K562 (cell line): ENCODE measurements at regions not wholly inside any gene's neighbourhood (a gene's known extent, or its start where the extent isn't known, plus 50 kb on each side); places are given as distances from the start of the nearest gene placed in this dataset.

Source experiments
- ATAC-seq: fragments of 200-7000 bp; cut with Tn5 transposase; 3 replicates; pipeline ENCODE4 v1.9.1; 2020; ENCODE audit warnings: moderate library complexity
- BruUV-seq: library from RNA; stranded (reverse); fragments of 400-500 nt; replicated peaks from 2 replicates; lab custom pipeline; 2021; lab: Mats Ljungman, UMichigan
- CTCF ChIA-PET: fragments of 300-600 bp; formaldehyde crosslinking; extraction: SDS; loops from one replicate; lab custom pipeline; 2021; ENCODE audit warnings: low intra/inter-chr PET ratio; lab: Yijun Ruan, JAX
- POLR2A ChIA-PET: fragments of 300-600, 350-650 bp; sonication (Branson Sonifier 250); formaldehyde crosslinking; extraction: SDS; loops from one replicate; lab custom pipeline; 2021; ENCODE audit warnings: antibody characterized with exemption, inconsistent platforms; lab: Yijun Ruan, JAX
- DNase-seq, 4 experiments: peaks; one replicate each; pipeline versions ENCODE4 v3.0.0 to v3.0.0-alpha.2; 2011 to 2018; ENCODE audit warnings: low spot score in 3 of 4, mixed read lengths in 3 of 4; ENCODE audit errors: extremely low read depth in 1 of 4
- FAIRE-seq: peaks from 2 replicates; lab custom pipeline; 2011; peaks lifted over from hg19 to GRCh38; lab: Jason Lieb, UNC
- H2AFZ ChIP-seq: 2 replicates; pipeline ENCODE4 v1.6.0; 2011; ENCODE audit warnings: low read depth, low read length, control low read depth, inconsistent platforms
- H3K27ac ChIP-seq: fragments of 200-600 bp; 3 replicates; pipeline ENCODE4 v1.8.0; 2011; ENCODE audit warnings: low read depth, mild to moderate bottlenecking, control low read depth, inconsistent platforms, low read length, moderate library complexity, mixed read lengths; ENCODE audit errors: extremely low read depth
- H3K27me3 ChIP-seq, 2 experiments: fragments of 300-600 bp in 1 of 2; 2 replicates in 1 of 2; 3 replicates in 1 of 2; pipeline versions ENCODE4 v1.6.0 to v1.8.0; 2011; ENCODE audit warnings: inconsistent platforms in 2 of 2, low read length in 2 of 2, mild to moderate bottlenecking in 1 of 2, mixed read lengths in 1 of 2, moderate library complexity in 1 of 2; ENCODE audit not compliant: control insufficient read depth in 2 of 2, insufficient read depth in 2 of 2
- H3K36me3 ChIP-seq: fragments of 300-600 bp; 3 replicates; pipeline ENCODE4 v1.8.0; 2011; ENCODE audit warnings: mild to moderate bottlenecking, low read length, inconsistent platforms; ENCODE audit not compliant: control insufficient read depth, insufficient read depth
- H3K4me1 ChIP-seq, 2 experiments: fragments of 200-600 bp in 1 of 2; replicated peaks in 1 of 2; 2 replicates in 1 of 2; 3 replicates in 1 of 2; pipeline versions ENCODE4 v1.5.1 to v1.8.0; 2011; ENCODE audit warnings: inconsistent platforms in 2 of 2, low read length in 2 of 2, mild to moderate bottlenecking in 1 of 2, mixed read lengths in 1 of 2, moderate library complexity in 1 of 2; ENCODE audit not compliant: control insufficient read depth in 2 of 2, insufficient read depth in 2 of 2
- H3K4me2 ChIP-seq: 2 replicates; pipeline ENCODE4 v1.6.1; 2011; ENCODE audit warnings: low read length, control low read depth, inconsistent platforms, mixed read lengths; ENCODE audit not compliant: insufficient read depth
- H3K4me3 ChIP-seq: fragments of 200-600 bp; sonication (generic), shearing (Covaris generic); 2 replicates; pipeline ENCODE4 v1.5.1; 2016; ENCODE audit warnings: control low read depth, inconsistent platforms
- H3K79me2 ChIP-seq: fragments of 200-600 bp; 3 replicates; pipeline ENCODE4 v1.8.0; 2011; ENCODE audit warnings: low read length, inconsistent platforms; ENCODE audit not compliant: control insufficient read depth, insufficient read depth
- H3K9ac ChIP-seq, 2 experiments: 2 replicates each; pipeline versions ENCODE4 v1.6.0 to v1.6.1; 2011; ENCODE audit warnings: low read depth in 2 of 2, low read length in 2 of 2, control low read depth in 1 of 2, inconsistent platforms in 1 of 2, mild to moderate bottlenecking in 1 of 2, mixed read lengths in 1 of 2; ENCODE audit not compliant: insufficient read depth in 1 of 2
- H3K9me1 ChIP-seq: one replicate; pipeline ENCODE4 v1.6.0; 2011; ENCODE audit warnings: inconsistent platforms, mild to moderate bottlenecking, low read length, moderate library complexity; ENCODE audit not compliant: control insufficient read depth, insufficient read depth
- H3K9me3 ChIP-seq: replicated peaks from 2 replicates; pipeline ENCODE4 v1.5.1; 2011; ENCODE audit warnings: low read depth, low read length, inconsistent platforms; ENCODE audit not compliant: control insufficient read depth, insufficient read depth
- H4K20me1 ChIP-seq: replicated peaks from 2 replicates; pipeline ENCODE4 v1.6.1; 2011; ENCODE audit warnings: low read length, inconsistent platforms, mixed read lengths; ENCODE audit not compliant: control insufficient read depth, insufficient read depth
- DACH1 ChIP-seq: fragments of 450-650 bp; IDR thresholded peaks from 2 replicates; pipeline ENCODE4 v1.6.1; 2018; ENCODE audit not compliant: partially characterized antibody
- DDX20 ChIP-seq: fragments of 450-650 bp; IDR thresholded peaks from 2 replicates; pipeline ENCODE4 v1.6.1; 2016; ENCODE audit warnings: missing genetic modification characterization, low read depth, mild to moderate bottlenecking, missing compliant biosample characterization, moderate library complexity
- EP300 ChIP-seq: IDR thresholded peaks from 2 replicates; pipeline ENCODE4 v1.6.1; 2012; ENCODE audit warnings: low read length, improper control_type of control experiment
- HES1 ChIP-seq: fragments of 450-650 bp; IDR thresholded peaks from 2 replicates; pipeline ENCODE4 v1.6.1; 2016; ENCODE audit warnings: low read depth, mild to moderate bottlenecking, moderate library complexity
- HIVEP1 ChIP-seq: fragments of 250-450 bp; sonication (Bioruptor Pico); IDR thresholded peaks from 2 replicates; pipeline ENCODE4 v1.4.0; 2020; ENCODE audit warnings: mild to moderate bottlenecking
- MCM3 ChIP-seq: fragments of 450-650 bp; IDR thresholded peaks from 2 replicates; pipeline ENCODE4 v1.6.1; 2016
- MECOM ChIP-seq: fragments of 250-450 bp; sonication (Bioruptor Pico); IDR thresholded peaks from 2 replicates; pipeline ENCODE4 v1.8.0; 2022; ENCODE audit warnings: inconsistent platforms
- NFYB ChIP-seq: IDR thresholded peaks from 2 replicates; pipeline ENCODE4 v1.6.1; 2011; ENCODE audit warnings: mild to moderate bottlenecking, moderate library complexity; ENCODE audit not compliant: insufficient read length; ENCODE audit errors: extremely low read depth
- POLR3G ChIP-seq: IDR thresholded peaks from 2 replicates; pipeline ENCODE4 v1.6.1; 2011; ENCODE audit not compliant: insufficient read length, insufficient replicate concordance; ENCODE audit errors: extremely low read depth
- PTTG1 ChIP-seq: fragments of 450-650 bp; IDR thresholded peaks from 2 replicates; pipeline ENCODE4 v1.6.1; 2016; ENCODE audit warnings: low read depth, mild to moderate bottlenecking, missing genetic modification characterization, missing compliant biosample characterization
- REST ChIP-seq, 2 experiments: fragments of 450-650 bp; formaldehyde crosslinking in 1 of 2; IDR thresholded peaks; 2 replicates each; pipeline versions ENCODE4 v1.4.0 to v1.6.1; 2014 to 2020; ENCODE audit warnings: mild to moderate bottlenecking in 2 of 2, borderline replicate concordance in 1 of 2, low read depth in 1 of 2
- SAP30 ChIP-seq: fragments of 200-600 bp; sonication (generic); IDR thresholded peaks from 2 replicates; pipeline ENCODE4 v1.6.1; 2012; ENCODE audit warnings: borderline replicate concordance, low read depth, mild to moderate bottlenecking, moderate library complexity, low read length, control low read depth, inconsistent platforms; ENCODE audit not compliant: insufficient read depth, poor library complexity, severe bottlenecking
- ZNF175 ChIP-seq: fragments of 200-800 bp; sonication (Bioruptor generic); IDR thresholded peaks from 2 replicates; pipeline ENCODE4 v1.6.1; 2016; ENCODE audit warnings: low read depth, mild to moderate bottlenecking, missing genetic modification characterization, missing compliant biosample characterization
- ZNF551 ChIP-seq: fragments of 250-450 bp; sonication (Bioruptor Pico); IDR thresholded peaks from 2 replicates; pipeline ENCODE4 v1.5.0; 2021; ENCODE audit warnings: mild to moderate bottlenecking, moderate library complexity
- WGBS: fragments of 100-300 bp; shearing (Covaris generic); methylation state at CpG from one replicate; pipeline ENCODE4 v1.1.6; 2016; ENCODE audit warnings: low coverage, mixed read lengths; ENCODE audit not compliant: insufficient coverage; ENCODE audit errors: missing lambda C conversion rate; 5-methylcytosine and 5-hydroxymethylcytosine counted together
- in situ Hi-C: fragments of 300-500 bp; cut with MboI; formaldehyde crosslinking; loops from 4 replicates; pipeline ENCODE4 v1.15.0; 2018; ENCODE audit warnings: inconsistent platforms, mixed read lengths
- intact Hi-C: fragments of 100-400 bp; cut with micrococcal nuclease; formaldehyde crosslinking; loops from 2 replicates; pipeline ENCODE4 v1.14.2; 2022

- Histone ChIP-seq H2AFZ (no peak overlapping the region), H3K9me1 (no peaks in the 10 kb centered on the region), H3K4me1 (no peaks in the 10 kb centered on the region), H3K36me3 (no peaks in the 10 kb centered on the region), H3K9ac (no peak overlapping the region), H3K4me2 (no peak overlapping the region), H3K79me2 (no peaks in the 10 kb centered on the region), H3K27me3 (no peaks in the 10 kb centered on the region; a peak in 1 of 5 replicates), H3K4me3 (no peak overlapping the region), H3K27ac (no peak overlapping the region), H4K20me1 (no peaks in the 10 kb centered on the region), H3K9me3 (no peaks in the 10 kb centered on the region)
- in situ Hi-C loops, result no loop called here
- ChIA-PET POLR2A (interaction anchor here (0.8 kb wide), 1 partner anchor 32 kb away, joined by 3 read pairs; no protein-coding TSS in a partner anchor), CTCF (no interaction called here)
- WGBS, result under 1% methylated on average over 11 of the region's 11 CpGs
- BruUV-seq, result no TSS peak
- no peak for DNase-seq
- ATAC-seq, result no peak
- intact Hi-C loops, result no loop called here
- FAIRE-seq, result no peak
- no peak for TF ChIP-seq MECOM
- TF ChIP-seq ZNF551, result no peak
- TF ChIP-seq EP300, result no peak
- no peak for TF ChIP-seq SAP30
- no peak for TF ChIP-seq POLR3G
- no peak for TF ChIP-seq DDX20 (tag)
- no peak for TF ChIP-seq MCM3
- no peak for TF ChIP-seq HIVEP1 (CRISPR knock-in tag)
- no peak for TF ChIP-seq ZNF175 (CRISPR knock-in tag)
- no peak for TF ChIP-seq DACH1
- no peak for TF ChIP-seq REST (IDR thresholded peaks at IDR 0.05; ENCODE audit: borderline replicate concordance)
- no peak for TF ChIP-seq REST (CRISPR knock-in tag; IDR thresholded peaks at IDR 0.05; ENCODE audit: low read depth)
- TF ChIP-seq HES1, result no peak
- TF ChIP-seq NFYB, result no peak
- no peak for TF ChIP-seq PTTG1 (tag)
Observed at GRCh38 chr5:3709068-3709716, 113.6 kb downstream of the IRX1 start.
